ENCODE measurements at regions not wholly inside any gene's neighbourhood (a gene's known extent, or its start where the extent isn't known, plus 50 kb on each side); places are given as distances from the start of the nearest gene placed in this dataset.

DNA sequence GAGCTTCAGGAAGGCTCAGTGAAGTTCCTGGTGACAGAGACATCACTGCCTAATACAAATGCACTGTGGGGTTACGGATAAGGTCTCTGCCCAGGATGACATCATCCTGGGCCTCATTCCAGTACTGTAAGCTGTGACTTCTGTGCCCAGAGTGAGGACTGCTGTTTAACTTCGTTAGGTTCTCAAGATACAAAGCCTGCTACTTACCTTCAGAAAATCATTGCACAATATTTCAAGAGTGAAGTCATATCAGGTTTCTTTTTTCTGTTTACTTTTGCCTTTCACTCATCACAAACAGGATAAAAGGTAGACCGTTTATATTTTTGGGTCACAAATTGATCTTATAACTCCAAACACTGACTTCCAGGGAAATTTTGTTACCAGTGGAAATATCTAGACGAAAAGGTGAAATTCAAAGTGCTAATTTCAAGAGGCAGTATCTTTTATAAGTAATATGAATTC lies 241.2 kb downstream of the PIK3R1 start:
- Histone ChIP-seq H3K9me2 (ENCODE audit: insufficient read depth, low read length) (no peaks in the 10 kb centered on the region), H3K4me2 (ENCODE audit: low read length) (no peak overlapping the region), H2AFZ (ENCODE audit: low read length) (no peak overlapping the region), H3K27ac (ENCODE audit: low read depth, low read length, poor library complexity, severe bottlenecking) (no peak overlapping the region), H3K36me3 (ENCODE audit: insufficient read depth, low read length) (no peaks in the 10 kb centered on the region), H3K79me2 (ENCODE audit: insufficient read depth, low read depth, low read length) (no peaks in the 10 kb centered on the region), H3K9me3 (ENCODE audit: low read length) (no peaks in the 10 kb centered on the region), H3K4me3 (ENCODE audit: low read depth, low read length, poor library complexity, severe bottlenecking) (no peak overlapping the region), H4K20me1 (ENCODE audit: insufficient read depth, low read length) (no peaks in the 10 kb centered on the region), H3K4me1 (ENCODE audit: insufficient read depth, low read length, poor library complexity, severe bottlenecking) (no peaks in the 10 kb centered on the region)
- TF ChIP-seq EZH2phosphoT487 (IDR thresholded peaks at IDR 0.05; ENCODE audit: borderline replicate concordance, low read depth, low read length), result no peak
- TF ChIP-seq, protein P1, sequence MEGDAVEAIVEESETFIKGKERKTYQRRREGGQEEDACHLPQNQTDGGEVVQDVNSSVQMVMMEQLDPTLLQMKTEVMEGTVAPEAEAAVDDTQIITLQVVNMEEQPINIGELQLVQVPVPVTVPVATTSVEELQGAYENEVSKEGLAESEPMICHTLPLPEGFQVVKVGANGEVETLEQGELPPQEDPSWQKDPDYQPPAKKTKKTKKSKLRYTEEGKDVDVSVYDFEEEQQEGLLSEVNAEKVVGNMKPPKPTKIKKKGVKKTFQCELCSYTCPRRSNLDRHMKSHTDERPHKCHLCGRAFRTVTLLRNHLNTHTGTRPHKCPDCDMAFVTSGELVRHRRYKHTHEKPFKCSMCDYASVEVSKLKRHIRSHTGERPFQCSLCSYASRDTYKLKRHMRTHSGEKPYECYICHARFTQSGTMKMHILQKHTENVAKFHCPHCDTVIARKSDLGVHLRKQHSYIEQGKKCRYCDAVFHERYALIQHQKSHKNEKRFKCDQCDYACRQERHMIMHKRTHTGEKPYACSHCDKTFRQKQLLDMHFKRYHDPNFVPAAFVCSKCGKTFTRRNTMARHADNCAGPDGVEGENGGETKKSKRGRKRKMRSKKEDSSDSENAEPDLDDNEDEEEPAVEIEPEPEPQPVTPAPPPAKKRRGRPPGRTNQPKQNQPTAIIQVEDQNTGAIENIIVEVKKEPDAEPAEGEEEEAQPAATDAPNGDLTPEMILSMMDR (conservative IDR thresholded peaks at IDR 0.05; ENCODE audit: low read length), result no peak
- DNase-seq (ENCODE audit: low spot score), result no peak
- intact Hi-C loops (cut with micrococcal nuclease; ENCODE audit: unreplicated experiment), result no loop called here
- no TSS peak for BruUV-seq (replicated peaks)
- POLR2A ChIA-PET, result no interaction called here
- CTCF ChIA-PET (ENCODE audit: unreplicated experiment), result no interaction called here

DNA sequence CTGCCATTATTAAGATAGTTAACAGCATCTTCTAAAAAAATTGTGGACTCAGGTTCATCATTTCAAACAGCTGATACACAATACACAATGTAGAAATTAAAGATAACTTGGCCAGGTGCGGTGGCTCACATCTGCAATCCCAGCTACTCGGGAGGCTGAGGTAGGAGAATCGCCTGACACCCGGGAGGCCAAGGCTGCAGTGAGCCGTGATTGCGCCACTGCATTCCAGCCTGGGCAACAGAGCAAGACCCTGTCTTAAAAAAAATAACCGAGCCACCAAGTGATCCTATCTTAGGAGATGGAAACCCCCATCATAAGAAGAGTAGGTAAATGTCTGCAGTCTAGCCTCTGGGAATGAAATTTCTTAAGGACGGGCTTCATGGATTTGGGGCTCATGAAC lies 241.7 kb downstream of the PIK3R1 start:
- no peak for TF ChIP-seq EZH2phosphoT487 (IDR thresholded peaks at IDR 0.05; ENCODE audit: borderline replicate concordance, low read depth, low read length)
- TF ChIP-seq, protein P1 (conservative IDR thresholded peaks at IDR 0.05; ENCODE audit: low read length), result no peak
- H4K20me1 ChIP-seq (ENCODE audit: insufficient read depth, low read length), result no peaks in the 10 kb centered on the region
- no peaks in the 10 kb centered on the region for H3K9me2 ChIP-seq (ENCODE audit: insufficient read depth, low read length)
- no peaks in the 10 kb centered on the region for H3K79me2 ChIP-seq (ENCODE audit: insufficient read depth, low read depth, low read length)
- POLR2A ChIA-PET, result interaction anchor here (0.7 kb wide), 1 partner anchor 622 kb away, joined by 4 read pairs; no protein-coding TSS in a partner anchor
- H3K4me3 ChIP-seq (ENCODE audit: low read depth, low read length, poor library complexity, severe bottlenecking), result no peak overlapping the region
- intact Hi-C loops (cut with micrococcal nuclease; ENCODE audit: unreplicated experiment), result no loop called here
- BruUV-seq (replicated peaks), result no TSS peak
- no peak overlapping the region for H3K4me2 ChIP-seq (ENCODE audit: low read length)
- H3K4me1 ChIP-seq (ENCODE audit: insufficient read depth, low read length, poor library complexity, severe bottlenecking), result no peaks in the 10 kb centered on the region
- CTCF ChIA-PET (ENCODE audit: unreplicated experiment), result no interaction called here
- no peaks in the 10 kb centered on the region for H3K36me3 ChIP-seq (ENCODE audit: insufficient read depth, low read length)
- no peak overlapping the region for H2AFZ ChIP-seq (ENCODE audit: low read length)
- no peaks in the 10 kb centered on the region for H3K9me3 ChIP-seq (ENCODE audit: low read length)
- no peak for DNase-seq (ENCODE audit: low spot score)
- no peak overlapping the region for H3K27ac ChIP-seq (ENCODE audit: low read depth, low read length, poor library complexity, severe bottlenecking)

DNA sequence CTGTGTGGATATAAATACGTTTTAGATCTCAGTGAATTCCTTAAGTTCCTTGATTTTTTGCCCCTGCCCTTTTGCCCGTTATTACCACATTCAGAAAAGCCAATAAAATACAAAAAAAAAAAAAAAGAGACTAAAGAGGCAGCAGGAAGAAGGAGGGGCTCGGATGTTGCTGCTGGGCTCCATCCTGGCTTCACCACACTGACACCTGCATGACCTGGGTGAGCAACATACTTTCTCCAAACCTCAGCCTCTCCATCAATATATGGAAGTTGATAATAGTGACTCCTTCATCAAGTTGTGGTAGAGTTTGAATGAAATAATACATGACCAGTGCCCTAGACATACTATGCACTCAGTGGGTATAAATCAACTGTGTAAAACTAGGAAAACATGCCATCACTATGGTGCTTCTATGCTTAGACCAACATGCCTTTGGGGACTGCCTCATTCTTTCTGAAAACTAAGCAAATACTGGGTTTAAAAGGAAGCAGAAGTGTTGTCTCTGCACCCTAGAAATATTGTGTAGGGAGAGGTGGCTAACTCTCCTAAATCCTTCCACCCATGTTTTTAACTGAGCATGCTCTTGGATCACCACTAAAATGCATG lies 243.0 kb downstream of the PIK3R1 start:
- H3K4me3 ChIP-seq (ENCODE audit: low read depth, low read length, poor library complexity, severe bottlenecking), result no peak overlapping the region
- H3K9me3 ChIP-seq (ENCODE audit: low read length), result no peaks in the 10 kb centered on the region
- H3K36me3 ChIP-seq (ENCODE audit: insufficient read depth, low read length), result no peaks in the 10 kb centered on the region
- H3K9me2 ChIP-seq (ENCODE audit: insufficient read depth, low read length), result no peaks in the 10 kb centered on the region
- POLR2A ChIA-PET, result no interaction called here
- no peak overlapping the region for H3K27ac ChIP-seq (ENCODE audit: low read depth, low read length, poor library complexity, severe bottlenecking)
- TF ChIP-seq EZH2phosphoT487 (IDR thresholded peaks at IDR 0.05; ENCODE audit: borderline replicate concordance, low read depth, low read length), result no peak
- TF ChIP-seq, protein P1 (conservative IDR thresholded peaks at IDR 0.05; ENCODE audit: low read length), result no peak
- no peaks in the 10 kb centered on the region for H4K20me1 ChIP-seq (ENCODE audit: insufficient read depth, low read length)
- no peaks in the 10 kb centered on the region for H3K4me1 ChIP-seq (ENCODE audit: insufficient read depth, low read length, poor library complexity, severe bottlenecking)
- CTCF ChIA-PET (ENCODE audit: unreplicated experiment), result no interaction called here
- DNase-seq (ENCODE audit: low spot score), result no peak
- no TSS peak for BruUV-seq (replicated peaks)
- no peak overlapping the region for H2AFZ ChIP-seq (ENCODE audit: low read length)
- intact Hi-C loops (cut with micrococcal nuclease; ENCODE audit: unreplicated experiment), result no loop called here
- H3K4me2 ChIP-seq (ENCODE audit: low read length), result no peak overlapping the region
- no peaks in the 10 kb centered on the region for H3K79me2 ChIP-seq (ENCODE audit: insufficient read depth, low read depth, low read length)
